ENCODE measurements at regions not wholly inside any gene's neighbourhood (a gene's known extent, or its start where the extent isn't known, plus 50 kb on each side); places are given as distances from the start of the nearest gene placed in this dataset.

DNA sequence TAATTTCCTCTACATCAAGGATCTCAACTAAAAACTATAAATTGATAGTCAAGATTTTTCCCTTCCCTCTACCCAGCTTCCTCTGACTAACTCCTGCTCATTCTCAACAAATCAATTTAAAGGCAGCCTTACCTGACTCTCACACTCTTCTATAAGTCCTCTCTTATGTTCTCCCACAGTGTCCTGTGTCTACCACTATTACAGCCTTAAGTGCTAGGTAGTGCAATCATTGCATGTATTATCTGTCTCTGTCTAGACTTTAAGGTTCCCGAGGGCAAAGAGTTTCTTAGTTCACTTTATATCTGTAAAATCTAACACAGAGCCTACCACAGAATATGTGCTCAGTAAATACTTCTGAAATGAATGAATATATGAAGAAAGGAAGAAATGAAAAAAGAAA lies 123.7 kb downstream of the BTC start:
- no peaks in the 10 kb centered on the region for H3K9me2 ChIP-seq (ENCODE audit: insufficient read depth, low read length)
- no peaks in the 10 kb centered on the region for H3K36me3 ChIP-seq (ENCODE audit: insufficient read depth, low read length)
- TF ChIP-seq EZH2phosphoT487 (IDR thresholded peaks at IDR 0.05; ENCODE audit: borderline replicate concordance, low read depth, low read length): no peak
- TF ChIP-seq, protein P1, sequence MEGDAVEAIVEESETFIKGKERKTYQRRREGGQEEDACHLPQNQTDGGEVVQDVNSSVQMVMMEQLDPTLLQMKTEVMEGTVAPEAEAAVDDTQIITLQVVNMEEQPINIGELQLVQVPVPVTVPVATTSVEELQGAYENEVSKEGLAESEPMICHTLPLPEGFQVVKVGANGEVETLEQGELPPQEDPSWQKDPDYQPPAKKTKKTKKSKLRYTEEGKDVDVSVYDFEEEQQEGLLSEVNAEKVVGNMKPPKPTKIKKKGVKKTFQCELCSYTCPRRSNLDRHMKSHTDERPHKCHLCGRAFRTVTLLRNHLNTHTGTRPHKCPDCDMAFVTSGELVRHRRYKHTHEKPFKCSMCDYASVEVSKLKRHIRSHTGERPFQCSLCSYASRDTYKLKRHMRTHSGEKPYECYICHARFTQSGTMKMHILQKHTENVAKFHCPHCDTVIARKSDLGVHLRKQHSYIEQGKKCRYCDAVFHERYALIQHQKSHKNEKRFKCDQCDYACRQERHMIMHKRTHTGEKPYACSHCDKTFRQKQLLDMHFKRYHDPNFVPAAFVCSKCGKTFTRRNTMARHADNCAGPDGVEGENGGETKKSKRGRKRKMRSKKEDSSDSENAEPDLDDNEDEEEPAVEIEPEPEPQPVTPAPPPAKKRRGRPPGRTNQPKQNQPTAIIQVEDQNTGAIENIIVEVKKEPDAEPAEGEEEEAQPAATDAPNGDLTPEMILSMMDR (conservative IDR thresholded peaks at IDR 0.05; ENCODE audit: low read length): no peak
- H4K20me1 ChIP-seq (ENCODE audit: insufficient read depth, low read length): no peaks in the 10 kb centered on the region
- ChIA-PET POLR2A (no interaction called here), CTCF (ENCODE audit: unreplicated experiment) (no interaction called here)
- no peak overlapping the region for H3K4me2 ChIP-seq (ENCODE audit: low read length)
- intact Hi-C loops (cut with micrococcal nuclease; ENCODE audit: unreplicated experiment): loop anchor here (10.0 kb wide), 1 partner anchor 476 kb away; no protein-coding TSS in a partner anchor
- H3K9me3 ChIP-seq (ENCODE audit: low read length): no peaks in the 10 kb centered on the region
- no peaks in the 10 kb centered on the region for H3K4me1 ChIP-seq (ENCODE audit: insufficient read depth, low read length, poor library complexity, severe bottlenecking)
- no peak overlapping the region for H3K27ac ChIP-seq (ENCODE audit: low read depth, low read length, poor library complexity, severe bottlenecking)
- no peak overlapping the region for H3K4me3 ChIP-seq (ENCODE audit: low read depth, low read length, poor library complexity, severe bottlenecking)
- H3K79me2 ChIP-seq (ENCODE audit: insufficient read depth, low read depth, low read length): no peaks in the 10 kb centered on the region
- H2AFZ ChIP-seq (ENCODE audit: low read length): no peak overlapping the region
- no TSS peak for BruUV-seq (replicated peaks)
- no peak for DNase-seq (ENCODE audit: low spot score)

DNA sequence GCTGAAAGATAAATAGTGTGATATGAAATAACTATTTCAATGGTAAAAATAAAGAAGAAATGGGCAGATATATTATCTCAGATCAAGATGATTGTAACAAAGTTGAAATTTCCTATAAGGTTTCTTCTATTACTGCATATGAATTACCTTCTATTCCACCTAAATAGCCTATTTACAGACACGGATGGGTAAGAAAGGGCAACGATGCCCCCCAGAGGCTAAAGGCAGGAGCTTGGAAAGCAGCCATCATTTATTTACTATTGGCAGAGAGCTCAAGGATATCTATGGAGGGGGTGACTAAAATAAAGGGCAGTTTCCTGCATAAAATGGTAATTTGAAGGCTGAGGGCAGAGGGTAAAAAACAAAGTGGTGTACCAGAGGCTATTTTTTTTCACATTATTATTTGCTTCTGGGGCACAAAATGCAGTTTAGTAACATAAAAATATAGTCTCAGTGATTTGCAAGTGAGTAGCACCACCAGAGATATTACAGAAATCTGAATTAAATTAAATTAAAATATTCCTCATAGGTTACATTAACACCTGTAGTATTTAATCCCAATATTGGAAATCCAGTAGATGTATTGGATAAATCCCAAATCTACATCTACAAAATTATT lies 123.1 kb downstream of the BTC start:
- Histone ChIP-seq H3K9me2 (ENCODE audit: insufficient read depth, low read length) (no peaks in the 10 kb centered on the region), H4K20me1 (ENCODE audit: insufficient read depth, low read length) (no peaks in the 10 kb centered on the region), H3K9me3 (ENCODE audit: low read length) (no peaks in the 10 kb centered on the region), H3K27ac (ENCODE audit: low read depth, low read length, poor library complexity, severe bottlenecking) (no peak overlapping the region), H2AFZ (ENCODE audit: low read length) (no peak overlapping the region), H3K4me1 (ENCODE audit: insufficient read depth, low read length, poor library complexity, severe bottlenecking) (no peaks in the 10 kb centered on the region), H3K4me3 (ENCODE audit: low read depth, low read length, poor library complexity, severe bottlenecking) (no peak overlapping the region), H3K36me3 (ENCODE audit: insufficient read depth, low read length) (no peaks in the 10 kb centered on the region), H3K4me2 (ENCODE audit: low read length) (no peak overlapping the region), H3K79me2 (ENCODE audit: insufficient read depth, low read depth, low read length) (no peaks in the 10 kb centered on the region)
- POLR2A ChIA-PET: no interaction called here
- no TSS peak for BruUV-seq (replicated peaks)
- TF ChIP-seq EZH2phosphoT487 (IDR thresholded peaks at IDR 0.05; ENCODE audit: borderline replicate concordance, low read depth, low read length): no peak
- TF ChIP-seq, protein P1 (conservative IDR thresholded peaks at IDR 0.05; ENCODE audit: low read length): peak; percentile 73
- CTCF ChIA-PET (ENCODE audit: unreplicated experiment): no interaction called here
- DNase-seq (ENCODE audit: low spot score): peak; percentile 15
- intact Hi-C loops (cut with micrococcal nuclease; ENCODE audit: unreplicated experiment): loop anchor here (10.0 kb wide), 1 partner anchor 476 kb away; no protein-coding TSS in a partner anchor

DNA sequence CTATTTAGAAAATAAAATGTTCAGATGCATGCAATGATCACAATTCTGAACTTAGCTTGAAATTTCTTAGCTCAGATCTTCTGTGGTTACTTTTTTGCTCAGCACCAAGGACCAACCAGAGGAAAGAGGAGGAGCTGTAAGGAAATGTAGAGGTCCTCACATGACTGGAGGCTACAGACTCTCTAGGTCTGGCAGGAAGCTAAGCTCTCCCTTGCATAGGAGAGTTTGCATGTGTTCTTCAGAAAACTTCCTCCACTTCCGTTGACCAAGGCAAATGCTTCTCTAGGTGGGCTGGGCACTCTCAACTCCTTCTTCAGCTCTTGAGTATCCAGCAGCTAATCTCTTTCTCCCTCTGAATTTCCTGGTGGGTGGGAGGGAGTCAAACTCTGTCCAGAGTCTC lies 119.6 kb downstream of the BTC start:
- no peaks in the 10 kb centered on the region for H3K9me3 ChIP-seq (ENCODE audit: low read length)
- no peak for TF ChIP-seq EZH2phosphoT487 (IDR thresholded peaks at IDR 0.05; ENCODE audit: borderline replicate concordance, low read depth, low read length)
- TF ChIP-seq, protein P1 (conservative IDR thresholded peaks at IDR 0.05; ENCODE audit: low read length): no peak
- H4K20me1 ChIP-seq (ENCODE audit: insufficient read depth, low read length): no peaks in the 10 kb centered on the region
- no peak overlapping the region for H3K27ac ChIP-seq (ENCODE audit: low read depth, low read length, poor library complexity, severe bottlenecking)
- no peaks in the 10 kb centered on the region for H3K36me3 ChIP-seq (ENCODE audit: insufficient read depth, low read length)
- H3K9me2 ChIP-seq (ENCODE audit: insufficient read depth, low read length): no peaks in the 10 kb centered on the region
- ChIA-PET POLR2A (no interaction called here), CTCF (ENCODE audit: unreplicated experiment) (no interaction called here)
- no peak overlapping the region for H2AFZ ChIP-seq (ENCODE audit: low read length)
- DNase-seq (ENCODE audit: low spot score): peak; percentile 2
- H3K79me2 ChIP-seq (ENCODE audit: insufficient read depth, low read depth, low read length): no peaks in the 10 kb centered on the region
- no TSS peak for BruUV-seq (replicated peaks)
- H3K4me3 ChIP-seq (ENCODE audit: low read depth, low read length, poor library complexity, severe bottlenecking): no peak overlapping the region
- no peak overlapping the region for H3K4me2 ChIP-seq (ENCODE audit: low read length)
- H3K4me1 ChIP-seq (ENCODE audit: insufficient read depth, low read length, poor library complexity, severe bottlenecking): no peaks in the 10 kb centered on the region
- intact Hi-C loops (cut with micrococcal nuclease; ENCODE audit: unreplicated experiment): loop anchor here (2.0 to 10.0 kb wide), 3 partner anchors 304 to 480 kb away; no protein-coding TSS in a partner anchor

Measured in OCI-LY7 (cell line).